ENCODE measurements at regions not wholly inside any gene's neighbourhood (a gene's known extent, or its start where the extent isn't known, plus 50 kb on each side); places are given as distances from the start of the nearest gene placed in this dataset.

DNA sequence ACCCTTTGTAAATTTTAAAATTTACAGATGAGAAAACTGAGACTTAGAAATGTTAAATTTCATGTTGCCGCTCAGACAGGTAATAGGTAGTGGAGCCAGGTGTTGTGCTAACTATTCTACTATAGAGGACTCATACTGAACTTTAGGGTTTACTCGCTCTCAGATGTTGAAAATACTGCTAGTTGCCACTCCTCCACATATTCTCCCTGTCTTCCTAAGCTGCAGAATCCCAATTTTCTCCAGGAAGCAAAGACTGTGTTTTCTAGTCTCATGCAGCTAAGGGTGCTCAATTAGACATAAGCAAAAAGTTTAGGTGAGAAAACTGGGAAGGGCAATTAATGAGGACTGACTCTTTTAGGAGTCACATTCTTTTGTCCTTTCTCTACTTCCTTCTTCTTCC is 612.3 kb downstream of the KCNH5 start:
- Mint-ChIP-seq H3K9me3 (ENCODE audit: insufficient read depth) (peaks cover 12% of the 10 kb centered on the region), H3K4me3 (no peak overlapping the region), H3K27ac (no peak overlapping the region), H3K27me3 (no peaks in the 10 kb centered on the region), H3K4me1 (no peaks in the 10 kb centered on the region)
- Histone ChIP-seq H3K4me3 (ENCODE audit: control extremely low read depth in 1 of 5, extremely low read depth in 1 of 5, insufficient read depth in 1 of 5, low read depth in 2 of 5, low read length in 4 of 5) (no peak overlapping the region), H3K4me2 (replicated peaks; ENCODE audit: low read depth, low read length, poor library complexity, severe bottlenecking) (no peak overlapping the region), H4K20me1 (ENCODE audit: control insufficient read depth, insufficient read depth, low read length, poor library complexity, severe bottlenecking) (no peaks in the 10 kb centered on the region), H3K79me2 (ENCODE audit: control insufficient read depth, insufficient read depth, low read length) (no peaks in the 10 kb centered on the region), H3K27ac (ENCODE audit: low read length in 2 of 2) (no peak overlapping the region), H3K36me3 (replicated peaks in 1 of 2; ENCODE audit: control extremely low read depth in 1 of 2, control insufficient read depth in 1 of 2, extremely low read depth in 1 of 2, insufficient read depth in 2 of 2, low read length in 1 of 2) (no peaks in the 10 kb centered on the region), H3K27me3 (replicated peaks in 1 of 4; ENCODE audit: control extremely low read depth in 1 of 4, control insufficient read depth in 3 of 4, insufficient read depth in 4 of 4, low read length in 3 of 4) (no peaks in the 10 kb centered on the region), H3K9me3 (ENCODE audit: control extremely low read depth in 1 of 3, control insufficient read depth in 2 of 3, insufficient read depth in 1 of 3, low read length in 2 of 3) (peaks cover 1 to 13% (median 11%) of the 10 kb centered on the region in 3 donors), H3K4me1 (ENCODE audit: control insufficient read depth in 2 of 2, insufficient read depth in 2 of 2, low read length in 2 of 2) (no peaks in the 10 kb centered on the region), H2AFZ (ENCODE audit: insufficient read depth, low read depth, low read length, poor library complexity, severe bottlenecking) (no peak overlapping the region), H3K9ac (ENCODE audit: low read length) (no peak overlapping the region)
- POLR2A ChIA-PET: no interaction called here
- CTCF ChIA-PET: no interaction called here
- DNase-seq: no peak
- no peak for ATAC-seq (ENCODE audit: low read depth)
- TF ChIP-seq EZH2 (IDR thresholded peaks at IDR 0.05; ENCODE audit: borderline replicate concordance, insufficient read depth, low read depth, low read length, poor library complexity, severe bottlenecking): no peak
- TF ChIP-seq, protein P1, sequence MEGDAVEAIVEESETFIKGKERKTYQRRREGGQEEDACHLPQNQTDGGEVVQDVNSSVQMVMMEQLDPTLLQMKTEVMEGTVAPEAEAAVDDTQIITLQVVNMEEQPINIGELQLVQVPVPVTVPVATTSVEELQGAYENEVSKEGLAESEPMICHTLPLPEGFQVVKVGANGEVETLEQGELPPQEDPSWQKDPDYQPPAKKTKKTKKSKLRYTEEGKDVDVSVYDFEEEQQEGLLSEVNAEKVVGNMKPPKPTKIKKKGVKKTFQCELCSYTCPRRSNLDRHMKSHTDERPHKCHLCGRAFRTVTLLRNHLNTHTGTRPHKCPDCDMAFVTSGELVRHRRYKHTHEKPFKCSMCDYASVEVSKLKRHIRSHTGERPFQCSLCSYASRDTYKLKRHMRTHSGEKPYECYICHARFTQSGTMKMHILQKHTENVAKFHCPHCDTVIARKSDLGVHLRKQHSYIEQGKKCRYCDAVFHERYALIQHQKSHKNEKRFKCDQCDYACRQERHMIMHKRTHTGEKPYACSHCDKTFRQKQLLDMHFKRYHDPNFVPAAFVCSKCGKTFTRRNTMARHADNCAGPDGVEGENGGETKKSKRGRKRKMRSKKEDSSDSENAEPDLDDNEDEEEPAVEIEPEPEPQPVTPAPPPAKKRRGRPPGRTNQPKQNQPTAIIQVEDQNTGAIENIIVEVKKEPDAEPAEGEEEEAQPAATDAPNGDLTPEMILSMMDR (IDR thresholded peaks at IDR 0.05): no peak
- intact Hi-C loops (cut with micrococcal nuclease): no loop called here
- WGBS (ENCODE audit: insufficient coverage): no CpG with 5 or more reads among the region's 2 CpGs

DNA sequence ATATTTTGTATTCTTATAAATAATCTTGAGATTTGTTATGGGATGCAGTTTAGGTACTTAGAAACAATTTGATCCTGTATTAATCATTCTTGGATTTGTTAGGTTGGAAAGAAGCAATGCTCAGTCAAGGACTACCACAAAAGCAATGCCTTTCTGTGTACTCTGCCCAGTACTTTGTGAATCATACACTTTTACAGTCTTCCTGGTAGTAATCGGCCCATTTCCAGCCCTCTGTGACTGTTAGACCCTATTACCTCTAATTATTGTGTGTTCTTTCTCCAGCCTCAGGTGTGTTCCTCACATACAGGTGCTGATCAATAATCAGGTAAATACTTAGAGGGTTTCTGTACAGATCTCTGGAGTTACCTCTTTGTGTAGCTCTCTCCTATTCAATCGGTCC is 609.0 kb downstream of the KCNH5 start:
- Histone ChIP-seq H3K9me3 (ENCODE audit: control extremely low read depth in 1 of 3, control insufficient read depth in 2 of 3, insufficient read depth in 1 of 3, low read length in 2 of 3) (peaks cover 1 to 24% (median 21%) of the 10 kb centered on the region in 3 donors), H3K27ac (ENCODE audit: low read length in 2 of 2) (no peak overlapping the region), H4K20me1 (ENCODE audit: control insufficient read depth, insufficient read depth, low read length, poor library complexity, severe bottlenecking) (no peaks in the 10 kb centered on the region), H3K36me3 (replicated peaks in 1 of 2; ENCODE audit: control extremely low read depth in 1 of 2, control insufficient read depth in 1 of 2, extremely low read depth in 1 of 2, insufficient read depth in 2 of 2, low read length in 1 of 2) (no peaks in the 10 kb centered on the region), H2AFZ (ENCODE audit: insufficient read depth, low read depth, low read length, poor library complexity, severe bottlenecking) (no peak overlapping the region), H3K4me1 (ENCODE audit: control insufficient read depth in 2 of 2, insufficient read depth in 2 of 2, low read length in 2 of 2) (no peaks in the 10 kb centered on the region), H3K9ac (ENCODE audit: low read length) (no peak overlapping the region), H3K79me2 (ENCODE audit: control insufficient read depth, insufficient read depth, low read length) (no peaks in the 10 kb centered on the region), H3K4me3 (ENCODE audit: control extremely low read depth in 1 of 5, extremely low read depth in 1 of 5, insufficient read depth in 1 of 5, low read depth in 2 of 5, low read length in 4 of 5) (no peak overlapping the region), H3K4me2 (replicated peaks; ENCODE audit: low read depth, low read length, poor library complexity, severe bottlenecking) (no peak overlapping the region), H3K27me3 (replicated peaks in 1 of 4; ENCODE audit: control extremely low read depth in 1 of 4, control insufficient read depth in 3 of 4, insufficient read depth in 4 of 4, low read length in 3 of 4) (no peaks in the 10 kb centered on the region)
- ChIA-PET CTCF (no interaction called here), POLR2A (no interaction called here)
- H3K4me3 Mint-ChIP-seq: no peak overlapping the region
- TF ChIP-seq, protein P1 (IDR thresholded peaks at IDR 0.05): no peak
- TF ChIP-seq EZH2 (IDR thresholded peaks at IDR 0.05; ENCODE audit: borderline replicate concordance, insufficient read depth, low read depth, low read length, poor library complexity, severe bottlenecking): no peak
- WGBS (ENCODE audit: insufficient coverage): 0% methylated on average over 1 of the region's 2 CpGs
- no peaks in the 10 kb centered on the region for H3K27me3 Mint-ChIP-seq
- H3K9me3 Mint-ChIP-seq (ENCODE audit: insufficient read depth): peaks cover 22% of the 10 kb centered on the region
- DNase-seq (no peak), ATAC-seq (ENCODE audit: low read depth) (no peak)
- no peaks in the 10 kb centered on the region for H3K4me1 Mint-ChIP-seq
- intact Hi-C loops (cut with micrococcal nuclease): no loop called here
- no peak overlapping the region for H3K27ac Mint-ChIP-seq
